CD4-positive, alpha-beta T cell treated with Interleukin-15 for 4 hours (primary cell): ENCODE measurements at regions not wholly inside any gene's neighbourhood (a gene's known extent, or its start where the extent isn't known, plus 50 kb on each side); places are given as distances from the start of the nearest gene placed in this dataset.
"Not testable (repeated sequence)": the region's sequence is repeated elsewhere in the genome, so short reads cannot be mapped to it uniquely, and the experiment has no call there.

Source experiments
- DNase-seq: peaks from one replicate; pipeline ENCODE4 v3.0.0-alpha.2; 2020; ENCODE audit warnings: low spot score

DNA sequence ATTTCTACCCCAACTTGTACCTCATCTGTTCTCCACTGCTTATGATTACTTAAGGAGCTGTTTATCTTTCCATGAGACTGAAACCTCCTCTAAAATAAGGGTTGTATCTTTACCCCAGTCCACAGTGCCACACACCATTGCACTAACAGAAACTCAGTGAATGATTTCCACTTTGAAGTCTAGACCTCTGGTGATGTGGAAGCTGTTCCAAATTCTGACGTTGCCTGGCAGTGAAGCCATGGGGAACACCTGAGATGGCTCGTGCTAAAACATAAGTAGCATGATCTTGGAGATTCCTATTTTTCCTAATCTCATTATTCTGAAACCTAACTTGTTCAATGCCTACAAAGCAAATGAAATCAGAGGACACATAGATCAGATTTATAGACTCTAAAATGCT lies 583.2 kb downstream of the EBF1 start:
- no peak for DNase-seq

DNA sequence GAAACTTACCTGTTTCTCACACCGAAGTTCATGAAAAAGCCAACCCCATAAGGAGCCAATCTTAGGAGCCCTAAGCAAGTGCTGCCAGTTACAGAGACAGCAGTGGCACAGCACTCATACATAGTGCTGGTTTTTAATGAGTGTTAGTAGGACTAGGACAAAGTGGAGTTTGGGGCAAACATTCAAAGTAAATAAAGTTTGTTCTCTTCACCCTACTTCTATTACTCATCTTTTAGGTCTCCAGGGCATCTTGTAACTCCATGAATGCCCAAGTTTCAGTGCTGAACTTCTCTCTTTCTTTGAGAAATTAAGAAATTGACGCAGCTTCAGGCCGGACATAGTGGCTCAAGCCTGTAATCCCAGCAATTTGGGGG lies 584.7 kb downstream of the EBF1 start:
- DNase-seq, result no peak

DNA sequence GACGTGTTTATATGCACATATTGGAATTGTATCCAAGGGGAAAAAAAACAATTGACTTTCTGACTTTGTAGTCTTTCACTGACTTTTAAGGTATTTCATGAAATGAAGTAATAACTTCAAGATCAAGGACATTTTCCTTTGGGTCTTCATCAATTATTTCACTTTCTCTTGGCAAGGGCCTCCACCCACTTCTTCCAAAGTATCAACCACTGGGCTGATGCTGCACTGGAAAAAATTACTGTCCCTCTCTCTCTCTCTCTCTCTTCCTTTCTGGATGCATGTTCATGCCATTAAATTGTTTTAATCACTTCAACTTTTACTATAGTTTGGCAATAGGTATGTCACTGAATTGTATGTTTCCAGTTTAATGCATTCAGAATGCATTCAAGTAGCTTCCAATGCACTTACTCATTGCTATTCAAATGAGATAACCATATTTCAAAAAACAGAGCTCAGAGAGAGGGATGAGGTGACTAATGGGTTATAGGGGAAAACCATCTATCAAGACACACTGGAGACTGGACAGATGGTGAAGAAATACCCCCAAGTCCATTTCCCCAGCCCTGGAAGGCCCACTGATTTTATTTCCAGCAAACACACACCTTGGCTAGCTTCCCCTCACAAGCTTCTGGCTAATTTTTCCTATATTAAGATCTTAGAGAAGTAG lies 585.3 kb downstream of the EBF1 start:
- DNase-seq, result no peak

DNA sequence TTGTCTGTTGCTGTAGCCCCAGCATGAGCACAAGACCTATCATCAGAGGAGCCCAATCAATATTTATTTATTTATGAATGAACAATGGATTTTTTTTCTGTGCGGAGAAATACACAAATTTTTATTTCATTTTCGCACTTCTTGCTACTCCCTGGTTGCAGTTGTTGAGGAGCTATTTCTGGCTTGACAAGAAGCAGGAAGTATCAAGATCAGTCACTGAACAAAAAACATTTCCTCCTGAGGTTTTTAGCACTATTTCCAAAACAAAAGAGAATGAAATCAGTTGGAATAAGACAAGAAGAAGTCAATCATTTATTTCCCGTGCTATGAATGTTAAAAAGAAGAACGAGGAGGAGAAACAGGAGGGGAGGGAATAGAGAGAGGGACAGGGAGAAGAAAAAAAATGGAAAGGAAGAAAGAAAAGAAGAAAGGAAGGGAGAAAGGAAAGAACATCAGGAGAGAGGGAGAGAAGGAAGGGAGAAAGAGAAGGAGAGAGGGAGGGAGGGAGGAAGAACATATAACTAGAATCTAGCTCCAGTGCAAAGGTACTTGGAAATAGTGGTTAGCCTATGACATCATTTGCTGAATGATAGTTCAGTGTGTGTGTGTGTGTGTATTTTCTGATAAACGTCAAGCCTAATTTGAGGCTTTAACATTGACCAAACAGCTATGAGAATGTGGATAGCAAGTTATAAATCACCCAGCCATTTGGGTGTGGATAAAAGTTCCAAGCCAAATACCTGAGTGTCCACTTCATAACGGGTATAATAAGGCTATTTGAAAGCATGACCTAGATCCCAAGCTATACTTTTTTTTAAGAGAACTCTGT lies 586.0 kb downstream of the EBF1 start:
- DNase-seq, result no peak

DNA sequence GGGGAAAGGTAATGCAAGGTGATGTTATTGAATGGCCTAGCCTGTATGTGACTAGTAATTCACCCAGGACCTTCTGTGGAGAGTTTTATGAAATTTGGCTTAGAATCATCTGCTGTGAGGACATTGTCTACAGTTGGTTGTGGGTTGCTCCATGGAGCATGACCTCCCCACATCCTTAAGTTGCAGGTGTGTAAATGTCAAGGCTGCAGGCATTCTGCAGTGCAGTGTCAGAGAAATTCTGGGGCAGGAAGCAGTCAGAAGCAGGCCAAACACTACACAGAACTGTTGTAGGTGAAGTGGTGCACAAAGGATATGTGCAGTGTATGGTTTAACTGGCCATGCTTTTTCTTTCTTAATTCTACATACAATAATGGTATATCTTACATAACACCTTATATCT lies 588.3 kb downstream of the EBF1 start:
- DNase-seq, result no peak

DNA sequence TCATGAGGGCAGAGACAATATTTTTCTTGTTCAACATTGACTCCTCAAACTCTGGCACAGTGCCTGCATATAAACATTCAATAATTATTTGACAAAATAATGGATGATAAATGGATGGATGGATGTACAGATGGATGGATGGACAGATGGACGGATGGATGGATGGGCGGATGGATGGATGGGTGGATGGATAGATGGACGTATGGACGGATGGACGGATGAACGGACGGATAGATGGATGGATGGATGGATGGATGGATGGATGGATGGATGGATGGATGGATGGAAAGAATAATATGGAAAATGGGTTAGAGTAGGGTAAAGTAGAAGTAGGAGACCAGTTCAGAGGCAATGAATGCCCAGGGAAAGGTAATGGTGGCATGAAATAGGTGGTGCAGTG lies 589.2 kb downstream of the EBF1 start:
- no peak for DNase-seq

DNA sequence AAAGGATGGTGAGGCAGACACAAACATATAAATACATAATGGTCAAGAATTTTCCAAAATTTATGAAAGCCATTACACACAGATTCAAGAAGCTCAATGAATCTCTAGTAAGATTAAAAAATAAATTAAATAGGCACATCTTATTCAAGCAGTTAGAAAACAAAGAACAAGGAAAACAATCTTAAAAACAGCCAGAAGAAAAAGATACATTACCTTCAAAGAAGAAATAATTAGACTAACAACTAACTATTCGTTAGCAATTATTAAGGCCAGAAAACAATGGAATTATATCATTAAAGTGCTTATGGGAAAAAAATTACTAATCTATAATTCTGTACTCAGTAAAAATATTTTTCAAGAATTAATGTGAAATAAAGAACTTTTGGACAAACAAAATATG lies 593.1 kb downstream of the EBF1 start:
- DNase-seq, result no peak

DNA sequence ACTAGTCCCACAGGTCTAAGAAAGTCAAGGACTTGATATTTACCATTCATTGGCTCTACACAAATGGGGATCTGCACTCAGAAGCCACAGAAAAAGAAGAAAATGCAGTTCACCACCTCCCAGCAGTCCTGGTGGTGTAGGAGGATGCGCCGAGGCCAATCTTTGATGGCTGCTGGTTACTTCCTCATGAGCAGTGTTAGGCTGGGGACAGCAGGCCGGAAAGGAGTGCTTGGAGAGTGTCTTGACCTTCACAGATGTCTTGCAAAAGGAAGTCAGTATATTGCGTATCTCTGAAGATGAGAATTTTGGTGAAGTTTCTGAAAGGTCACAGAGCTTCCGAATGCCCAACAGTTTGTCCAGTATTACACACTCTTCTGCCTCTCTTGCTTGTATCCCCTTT lies 597.0 kb downstream of the EBF1 start:
- DNase-seq, result no peak

DNA sequence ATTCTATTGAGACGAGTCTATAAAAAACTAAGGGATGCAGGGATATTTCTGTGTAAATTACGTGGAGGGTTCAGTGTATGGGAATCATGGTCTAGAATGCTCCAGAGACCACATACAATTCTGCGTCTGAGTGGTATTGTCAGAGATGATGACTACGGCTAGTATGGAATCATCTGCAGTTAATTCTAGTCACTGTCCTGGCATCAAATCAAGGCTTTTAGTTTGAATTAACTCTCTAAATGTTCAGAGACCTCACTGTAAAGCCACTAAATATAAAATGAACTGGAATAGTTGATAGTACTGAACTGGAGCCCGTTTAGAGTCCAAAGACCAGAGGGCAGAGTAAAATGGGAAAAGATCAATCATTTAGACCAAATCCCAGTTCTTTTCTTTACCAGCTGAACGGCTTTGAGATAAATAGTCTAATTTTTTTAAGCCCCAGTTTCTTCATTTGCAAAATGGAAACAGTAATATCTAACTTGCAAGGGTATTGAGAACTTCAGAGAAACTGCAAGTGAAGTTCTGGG lies 599.8 kb downstream of the EBF1 start:
- DNase-seq, result no peak

DNA sequence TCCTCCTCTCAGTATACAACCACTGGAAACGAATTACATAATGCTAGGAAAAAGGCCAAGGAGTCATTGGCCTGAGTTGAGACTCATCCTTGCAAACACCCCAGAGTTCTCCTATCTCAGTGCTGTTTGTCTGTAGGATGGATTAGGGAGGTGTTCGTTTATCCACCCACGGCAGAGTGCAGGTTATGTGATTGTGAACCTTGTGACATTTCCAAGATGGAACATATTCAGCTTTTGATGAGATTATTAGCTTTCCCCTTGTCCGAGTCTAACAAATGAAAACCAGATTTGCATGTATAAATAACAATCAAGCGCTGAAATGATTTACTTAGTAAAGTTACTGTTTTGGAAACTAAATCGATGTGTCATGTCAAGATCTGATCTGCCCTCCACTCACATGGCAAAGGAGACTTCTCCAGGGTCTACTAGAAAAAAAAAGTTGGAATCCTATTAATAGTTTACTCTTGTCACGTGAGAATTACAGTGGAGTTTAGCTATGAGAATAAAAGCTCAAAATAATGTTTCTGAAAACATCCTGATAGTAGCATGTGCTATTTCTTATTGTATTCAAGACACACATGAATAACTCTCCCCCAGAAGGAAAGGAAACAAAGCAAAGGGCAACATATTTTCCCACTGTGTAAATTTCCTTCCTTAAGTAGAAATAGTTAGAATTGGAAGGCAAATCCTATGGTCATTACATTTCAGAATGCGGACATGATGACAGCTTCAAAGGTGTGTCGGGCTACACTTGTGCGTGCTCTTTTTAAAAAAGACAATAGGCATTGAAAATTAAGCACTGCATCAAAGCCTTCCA lies 600.4 kb downstream of the EBF1 start:
- DNase-seq, result no peak

DNA sequence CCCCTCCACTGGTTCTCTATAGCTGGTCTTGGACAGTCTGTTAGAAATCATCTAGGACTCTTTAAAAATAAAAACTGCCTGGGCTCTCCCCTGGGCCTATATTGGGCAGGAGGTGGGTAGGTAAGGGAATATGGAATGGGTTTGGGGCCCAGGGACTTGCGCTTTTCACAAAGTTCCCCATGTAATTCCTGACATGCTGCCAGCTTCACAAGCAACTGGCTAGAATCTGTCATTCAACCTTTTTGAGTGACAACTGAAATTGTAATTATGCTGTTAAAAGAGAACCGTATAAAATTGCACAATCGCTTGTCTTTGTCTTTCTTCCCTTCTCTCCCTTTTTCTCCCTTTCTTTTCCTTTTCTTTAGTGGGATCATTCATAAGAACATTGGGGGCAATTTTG lies 603.1 kb downstream of the EBF1 start:
- DNase-seq, result no peak

DNA sequence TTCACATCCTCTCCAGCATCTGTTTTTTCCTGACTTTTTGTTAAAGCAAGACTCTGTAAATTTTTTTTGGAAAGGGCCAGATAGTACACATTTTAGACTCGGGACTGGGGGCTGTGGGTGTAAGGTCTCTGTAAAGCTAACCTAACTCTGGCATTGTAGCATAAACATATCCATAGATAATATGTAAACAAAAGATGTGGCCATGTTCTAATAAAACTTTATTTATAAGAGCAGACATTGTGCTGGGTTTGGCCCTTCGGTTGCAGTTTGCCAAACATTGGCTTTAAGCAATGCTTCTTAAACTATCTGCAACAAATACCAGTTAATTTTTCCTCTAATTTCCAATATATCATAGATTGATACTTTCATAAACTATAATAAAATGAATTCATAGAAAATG lies 605.2 kb downstream of the EBF1 start:
- no peak for DNase-seq

DNA sequence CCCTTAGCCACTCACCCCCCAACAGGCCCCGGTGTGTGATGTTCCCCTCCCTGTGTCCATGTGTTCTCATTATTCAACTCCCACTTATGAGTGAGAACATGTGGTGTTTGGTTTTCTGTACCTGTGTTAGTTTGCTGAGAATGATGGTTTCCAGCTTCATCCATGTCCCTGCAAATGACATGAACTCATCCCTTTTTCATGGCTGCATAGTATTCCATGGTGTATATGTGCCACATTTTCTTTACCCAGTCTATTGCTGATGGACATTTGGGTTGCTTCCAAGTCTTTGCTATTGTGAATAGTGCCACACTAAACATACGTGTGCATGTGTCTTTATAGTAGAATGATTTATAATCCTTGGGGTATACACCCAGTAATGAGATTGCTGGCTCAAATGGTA lies 605.7 kb downstream of the EBF1 start:
- not testable (repeated sequence) for DNase-seq

DNA sequence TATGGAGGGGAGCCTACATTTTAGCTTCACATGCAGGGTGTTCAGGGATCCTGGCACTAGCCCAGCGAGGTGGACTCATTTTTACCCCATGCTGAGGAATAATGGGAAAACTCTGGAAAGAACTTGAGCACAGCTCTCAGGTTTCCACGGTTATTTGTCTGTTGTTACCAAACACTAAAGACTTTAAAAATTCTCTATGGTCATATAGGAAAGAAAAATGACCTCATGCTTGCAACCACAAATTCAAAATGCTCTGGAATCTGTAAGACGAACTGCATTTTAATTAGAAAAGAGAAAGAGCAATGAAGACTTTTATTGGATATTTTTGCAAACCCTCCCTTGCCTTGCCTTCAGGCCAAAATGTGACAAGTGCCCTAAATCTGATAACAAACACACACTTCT lies 606.9 kb downstream of the EBF1 start:
- DNase-seq, result no peak

DNA sequence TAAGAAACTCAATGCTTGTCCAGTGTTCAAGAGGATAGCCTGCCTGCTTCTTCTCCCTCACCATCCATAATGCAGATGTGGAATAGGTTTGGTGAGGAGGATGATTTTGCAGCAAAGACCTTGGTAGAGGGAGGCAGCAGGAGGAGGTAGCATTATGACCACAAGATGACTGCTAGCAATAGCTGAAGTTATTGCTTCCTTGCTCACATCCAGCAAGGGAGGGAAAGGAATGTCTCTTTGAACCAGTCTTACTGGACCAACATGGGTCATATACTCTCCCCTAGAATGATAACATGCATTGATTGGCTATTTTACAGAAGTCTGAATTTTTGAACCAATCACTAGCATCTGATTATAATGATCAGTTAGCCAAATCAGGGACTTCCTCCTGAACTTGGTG lies 607.6 kb downstream of the EBF1 start:
- DNase-seq, result no peak

DNA sequence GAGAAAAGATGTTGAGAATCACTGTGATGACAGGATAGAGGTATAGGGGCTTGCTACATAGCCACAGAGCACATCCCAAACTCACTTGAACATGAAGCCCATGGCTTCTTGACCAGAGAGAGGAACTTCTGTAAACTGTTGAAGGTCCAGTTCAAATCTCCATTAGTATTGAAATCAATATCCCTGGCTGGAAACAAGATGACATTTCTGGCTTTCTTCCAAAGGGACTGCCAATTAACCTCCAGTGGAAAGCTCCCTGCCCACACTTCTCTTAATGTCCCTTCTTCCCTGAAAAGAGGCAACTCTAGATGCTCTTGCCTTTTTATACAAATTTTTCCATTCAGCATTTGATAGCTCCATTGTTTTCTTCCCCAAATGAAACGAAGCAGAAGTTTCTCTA lies 612.1 kb downstream of the EBF1 start:
- DNase-seq, result no peak

DNA sequence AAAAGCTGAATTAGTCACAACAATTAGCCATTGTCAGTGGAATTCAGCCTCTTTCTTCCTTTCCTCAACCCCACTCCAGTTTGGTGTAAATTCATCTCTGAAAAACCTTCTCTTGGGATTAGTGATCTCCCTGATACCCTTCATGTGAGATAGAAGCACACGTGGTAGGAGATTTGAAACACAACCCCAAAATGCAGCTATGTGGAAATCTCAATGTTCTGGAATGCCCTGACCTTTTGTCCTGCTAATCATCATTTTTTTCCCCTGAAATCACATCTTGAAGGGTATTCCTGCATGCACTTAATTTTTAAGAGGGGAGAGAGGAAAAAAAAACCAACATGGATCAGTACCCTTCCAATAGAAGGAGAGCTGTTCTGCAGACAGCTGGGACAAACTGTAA lies 612.6 kb downstream of the EBF1 start:
- no peak for DNase-seq

DNA sequence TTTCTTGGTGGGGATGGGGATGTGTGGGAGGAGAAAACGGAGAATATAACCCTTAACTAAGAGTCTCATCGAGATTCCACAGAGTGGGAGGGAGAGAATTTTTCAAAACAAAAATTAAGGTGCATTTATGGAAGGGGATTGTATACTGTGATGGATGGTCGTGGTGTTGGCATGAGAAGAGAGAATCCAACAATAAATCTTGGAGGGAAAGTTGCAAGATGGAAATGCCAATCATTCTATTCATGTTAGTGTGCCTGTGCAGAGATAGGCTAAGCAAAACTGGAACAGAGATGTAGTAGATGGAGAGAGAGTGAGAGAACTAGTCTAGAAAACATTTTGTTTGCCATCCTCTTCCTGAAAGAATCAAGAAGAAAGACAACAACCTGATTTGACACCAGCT lies 613.1 kb downstream of the EBF1 start:
- DNase-seq, result no peak

DNA sequence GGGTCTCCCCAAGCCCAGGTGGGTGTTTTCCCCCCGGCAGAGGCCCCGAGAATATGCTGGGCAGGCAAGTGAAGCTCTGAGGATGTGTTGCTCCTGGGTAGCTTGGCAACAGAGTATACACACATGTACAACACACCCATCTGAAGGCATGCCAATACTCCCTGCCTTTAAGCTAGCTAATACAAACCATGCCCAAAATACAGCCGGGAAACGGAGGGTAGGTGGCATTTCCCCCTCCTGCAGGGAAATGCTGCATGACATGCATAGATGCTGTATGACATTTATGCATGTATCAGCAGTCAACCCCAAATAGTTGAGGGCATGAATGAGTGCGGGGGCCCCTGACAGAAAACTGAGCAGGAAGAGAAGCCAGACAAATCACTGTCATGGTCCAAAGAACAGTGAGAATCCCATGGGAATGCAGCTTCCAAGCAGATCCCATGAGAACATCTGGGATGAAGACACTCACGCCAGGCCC lies 614.1 kb downstream of the EBF1 start:
- DNase-seq, result no peak

DNA sequence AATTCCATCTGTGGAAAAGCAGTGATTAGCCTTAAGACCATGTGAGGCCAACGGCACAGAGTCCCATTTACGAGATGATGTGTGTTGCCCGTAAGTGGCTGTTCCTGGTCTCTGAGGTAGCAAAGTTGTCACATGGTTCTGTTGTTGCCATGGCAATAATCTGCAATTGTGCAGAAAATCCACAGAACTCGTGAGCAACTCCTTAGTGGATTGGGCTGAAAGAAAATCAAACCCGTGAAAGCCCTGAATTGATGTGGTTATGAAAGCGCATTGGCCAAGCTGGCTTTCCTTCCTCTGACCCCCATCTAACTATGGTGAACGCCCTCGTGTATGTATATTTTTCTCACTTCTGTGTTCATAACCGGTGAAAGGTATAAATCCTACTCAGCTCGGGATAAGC lies 614.7 kb downstream of the EBF1 start:
- DNase-seq, result no peak

DNA sequence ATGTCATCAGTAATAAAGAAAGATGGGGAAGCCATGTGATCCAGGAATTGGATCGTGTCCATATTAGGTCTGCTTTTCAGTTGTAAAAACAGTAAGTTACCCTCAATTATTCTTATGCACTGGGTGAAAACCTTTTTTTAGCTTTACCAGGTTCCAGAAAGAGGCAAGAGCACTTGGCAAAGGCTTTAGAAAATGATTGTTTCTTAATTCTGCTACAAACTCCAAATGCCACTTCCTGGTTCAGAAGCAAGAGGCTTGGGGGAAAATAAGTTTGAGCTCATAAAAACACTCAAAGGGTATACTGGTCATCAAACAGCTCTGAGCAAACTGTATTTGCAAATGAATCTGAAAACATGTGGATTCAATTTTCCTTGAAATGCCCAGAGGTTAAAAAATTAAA lies 615.6 kb downstream of the EBF1 start:
- DNase-seq, result no peak

DNA sequence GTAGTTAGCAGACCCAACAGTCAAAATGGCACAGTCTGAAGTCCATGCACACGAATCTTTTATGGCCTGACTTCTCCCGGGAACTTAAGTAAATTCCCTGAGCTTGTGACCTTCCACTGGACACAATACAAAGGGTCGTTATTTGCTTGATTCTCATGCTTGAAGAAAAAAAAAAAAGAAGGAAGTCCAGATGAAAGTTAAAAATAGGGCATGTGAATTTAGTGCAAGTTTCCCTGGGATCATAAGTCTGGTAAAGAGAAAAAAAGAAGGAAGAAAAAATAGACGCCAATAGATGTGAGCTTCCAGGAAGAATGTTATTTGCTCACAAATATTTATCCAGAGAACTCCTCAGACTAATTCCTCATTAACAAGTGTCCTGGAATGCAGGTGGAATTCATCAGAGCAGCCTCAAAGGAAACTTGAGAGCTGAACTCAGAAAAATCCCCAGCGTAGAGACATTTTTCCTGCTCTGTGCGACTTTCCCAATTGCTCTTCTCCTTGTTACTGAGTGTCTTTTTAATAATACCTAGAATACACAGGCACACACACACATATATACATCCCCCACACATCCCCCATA lies 616.3 kb downstream of the EBF1 start:
- DNase-seq, result no peak
